GM12892 (cell line): ENCODE measurements at regions not wholly inside any gene's neighbourhood (a gene's known extent, or its start where the extent isn't known, plus 50 kb on each side); places are given as distances from the start of the nearest gene placed in this dataset.

Experiments
- POLR2A ChIP-seq: IDR thresholded peaks from 2 replicates; pipeline ENCODE4 v1.6.1; 2011; ENCODE audit warnings: low read depth, low read length, control low read depth
- TAF1 ChIP-seq: IDR thresholded peaks from 2 replicates; pipeline ENCODE4 v1.6.1; 2011; ENCODE audit warnings: low read depth, mild to moderate bottlenecking, control low read depth, low read length, borderline replicate concordance

DNA sequence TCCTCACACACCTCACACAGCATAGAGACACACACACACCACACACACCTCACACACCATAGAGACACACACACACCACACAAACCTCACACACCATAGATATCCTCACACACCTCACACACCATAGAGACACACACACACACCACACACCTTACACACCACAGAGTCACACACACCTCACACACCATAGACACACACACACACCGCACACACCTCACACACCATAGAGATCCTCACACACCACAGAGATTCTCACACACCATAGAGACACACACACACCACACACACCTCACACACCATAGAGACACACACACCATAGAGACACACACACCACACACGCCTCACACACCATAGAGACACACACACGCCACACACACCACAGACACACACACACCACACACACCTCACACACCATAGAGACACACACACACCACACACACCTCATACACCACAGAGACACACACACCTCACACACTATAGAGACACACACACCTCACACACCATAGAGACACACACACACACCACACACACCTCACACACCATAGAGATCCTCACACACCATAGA, 270.6 kb downstream of the CYRIA start:
- TF ChIP-seq TAF1 (no peak), POLR2A (no peak)
